Muscle of arm (tissue), 1 donor: ENCODE measurements at regions not wholly inside any gene's neighbourhood (a gene's known extent, or its start where the extent isn't known, plus 50 kb on each side); places are given as distances from the start of the nearest gene placed in this dataset.

ENCODE experiments used
- DNase-seq: peaks from one replicate; pipeline ENCODE4 v3.0.0-alpha.2; 2013

- DNase-seq: no peak
Measured at GRCh38 chr2:62304429-62305417, 108.8 kb downstream of the B3GNT2 start.

DNA sequence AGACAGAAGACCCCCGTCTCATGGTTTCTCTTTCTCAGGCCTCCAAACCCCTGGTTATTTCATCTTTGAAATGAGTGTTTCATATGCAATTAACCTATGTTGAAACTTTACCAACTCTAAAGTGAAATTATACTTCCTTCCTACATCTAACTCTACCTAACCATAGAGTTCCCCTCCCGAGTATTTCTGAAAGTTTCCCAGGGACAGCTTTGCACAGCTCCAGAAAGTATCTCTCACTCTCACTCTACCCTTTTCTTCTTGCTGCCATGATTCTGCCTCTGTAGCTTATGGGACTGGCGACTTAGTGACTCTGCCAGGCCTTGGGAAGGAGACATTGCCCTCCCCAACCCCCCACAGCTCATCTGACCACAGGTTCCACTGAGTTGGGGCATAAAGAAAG, 107.9 kb downstream of the B3GNT2 start:
- DNase-seq: no peak

DNA sequence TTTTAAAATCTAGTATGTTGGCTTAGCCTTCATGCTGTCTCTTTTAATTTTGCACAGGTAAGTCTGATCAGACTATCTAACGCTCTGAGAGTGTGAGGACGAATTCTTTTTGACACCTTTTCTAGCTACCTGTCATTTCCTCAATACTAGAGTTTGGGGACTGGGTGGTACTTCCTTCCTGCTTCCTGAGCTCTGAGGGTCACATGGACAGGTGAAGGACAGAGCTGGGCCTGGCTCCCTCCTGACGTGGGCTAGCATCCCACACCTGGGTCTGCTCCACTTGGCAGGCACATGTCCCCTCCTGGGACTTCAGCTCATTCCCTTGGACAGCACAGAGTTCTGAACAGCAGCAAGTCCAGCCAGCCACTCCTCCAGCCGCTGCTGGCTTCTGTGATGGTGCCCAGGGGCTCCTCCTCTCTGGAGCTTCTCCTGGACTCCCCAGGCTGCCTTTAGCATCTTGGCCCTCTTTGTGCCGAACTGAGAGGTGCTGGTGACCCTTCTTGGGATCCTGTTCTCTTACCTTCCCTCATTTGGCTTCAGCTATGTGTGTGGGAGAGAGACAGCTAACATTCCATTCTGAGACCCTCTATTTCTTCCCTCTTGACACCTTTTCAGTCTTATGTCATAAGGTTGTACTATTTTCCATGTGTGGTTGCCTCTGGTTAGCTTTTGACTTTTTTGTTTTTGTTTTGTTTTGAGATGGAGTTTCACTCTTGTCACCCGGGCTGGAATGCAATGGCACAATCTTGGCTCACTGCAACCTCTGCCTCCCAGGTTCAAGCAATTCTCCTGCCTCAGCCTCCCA, 106.9 kb downstream of the B3GNT2 start:
- DNase-seq: no peak

DNA sequence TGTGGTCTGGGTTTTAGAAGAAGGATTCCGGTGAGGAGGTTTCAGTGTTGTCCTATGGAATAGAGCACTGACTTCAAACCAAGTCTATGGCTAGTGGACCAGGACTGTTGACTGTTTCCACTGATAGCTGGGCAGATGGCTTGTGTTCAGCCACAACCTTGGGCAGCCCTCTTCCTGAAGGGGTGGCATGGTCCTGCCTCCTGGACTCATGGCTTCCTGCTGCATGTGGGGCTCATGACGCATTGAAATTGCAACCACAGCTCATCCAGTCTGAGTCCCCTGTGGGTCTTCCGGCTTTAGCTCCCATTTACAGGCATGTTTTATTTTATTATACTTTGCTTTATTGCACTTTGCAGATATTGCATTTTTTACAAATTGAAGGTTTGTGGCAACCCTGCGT, 105.0 kb downstream of the B3GNT2 start:
- no peak for DNase-seq

DNA sequence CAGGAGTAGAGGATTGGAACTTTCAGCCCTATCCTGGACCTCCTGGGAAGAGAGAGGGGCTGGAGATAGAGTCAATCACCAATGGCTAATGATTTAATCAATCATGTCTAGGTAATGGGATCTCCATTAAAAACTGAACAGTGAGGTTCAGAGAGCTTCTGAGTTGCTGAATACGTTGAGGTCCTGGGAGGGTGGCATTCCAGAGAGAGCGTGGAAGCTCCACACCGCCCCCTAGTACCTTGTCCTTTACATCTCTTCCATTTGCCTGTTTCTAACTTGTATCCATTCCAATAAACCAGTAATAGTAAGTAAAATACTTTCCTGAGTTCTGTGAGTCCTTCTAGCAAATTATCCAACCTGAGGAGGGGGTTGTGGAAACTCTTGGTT, 101.7 kb downstream of the B3GNT2 start:
- no peak for DNase-seq

DNA sequence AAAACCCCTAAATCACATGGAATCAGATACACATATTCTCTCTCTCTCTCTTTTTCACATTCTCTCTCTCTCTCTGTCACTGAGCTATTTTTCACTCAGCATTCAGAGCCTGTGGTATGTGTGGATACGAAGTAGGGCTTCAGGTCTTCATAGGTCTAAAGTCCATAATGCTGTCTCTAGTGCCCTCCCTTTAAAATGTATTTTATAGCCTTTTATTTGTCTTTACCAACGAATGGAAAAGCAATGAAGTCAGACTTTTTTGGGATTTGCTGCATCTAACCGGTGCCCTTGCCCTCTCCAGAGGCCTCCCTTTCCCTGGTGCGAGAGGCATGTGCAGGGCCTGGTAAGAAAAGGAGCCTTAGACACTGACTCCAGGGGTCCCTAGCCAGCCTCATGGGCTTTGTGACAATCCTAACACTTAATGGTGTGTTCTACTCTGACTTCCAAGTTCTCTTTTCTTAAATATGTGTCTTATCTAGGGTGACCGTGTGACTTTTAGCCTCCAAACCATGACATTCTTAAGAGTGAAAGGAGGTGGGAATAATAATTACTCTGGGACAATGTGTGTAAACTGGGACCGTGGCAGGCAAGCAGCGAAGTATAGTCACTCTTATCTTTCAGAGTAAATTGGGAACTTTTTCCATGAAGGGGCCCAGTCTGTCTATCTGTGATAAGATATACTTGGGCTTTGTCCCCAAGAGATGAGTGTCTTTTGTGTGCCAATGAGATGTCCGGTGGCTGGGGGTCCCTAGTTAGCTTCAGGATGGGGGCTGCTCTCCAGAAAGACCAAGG, 101.1 kb downstream of the B3GNT2 start:
- DNase-seq: no peak

GRCh38 chr2:62296034-62296831, 100.3 kb downstream of the B3GNT2 start:
- DNase-seq: no peak

DNA sequence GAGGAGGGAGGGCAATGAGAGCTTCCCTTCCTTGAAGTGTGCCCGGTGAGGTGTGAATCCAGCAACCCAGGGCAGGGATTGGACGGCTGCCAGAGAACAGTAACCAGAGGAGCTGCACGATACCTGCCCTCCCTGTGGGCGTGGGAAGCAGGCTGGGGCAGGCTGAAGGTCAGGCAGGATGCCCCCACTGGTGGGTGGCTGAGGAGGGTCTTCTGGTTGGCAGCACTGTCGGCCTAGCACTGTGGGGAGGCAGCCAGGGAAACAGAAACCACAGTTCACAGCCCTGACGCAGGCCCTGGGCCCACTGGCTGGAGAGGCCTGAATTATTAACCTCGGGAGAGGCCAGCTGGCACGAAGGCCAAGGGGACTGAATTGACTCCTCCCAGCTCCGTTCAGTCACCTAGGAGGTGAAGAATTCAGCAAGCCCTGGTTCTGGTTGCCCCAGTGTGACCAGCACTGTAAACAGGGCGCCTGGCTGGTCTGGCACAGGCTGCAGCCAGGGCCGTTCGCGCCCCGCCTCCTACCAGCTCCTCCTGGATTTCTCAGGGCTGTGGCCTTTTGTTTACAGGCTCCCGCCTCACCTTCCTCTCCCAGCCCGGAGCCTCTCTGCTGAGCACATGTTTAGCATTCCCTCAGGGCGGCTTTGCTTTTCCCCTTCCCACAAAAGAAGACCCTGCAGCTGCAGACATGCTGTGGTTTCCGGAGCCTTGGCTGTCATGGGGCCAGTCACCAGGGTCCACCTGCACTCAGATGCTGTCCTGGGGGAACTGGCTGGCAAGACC, 97.8 kb downstream of the B3GNT2 start:
- peak; percentile 22 for DNase-seq

DNA sequence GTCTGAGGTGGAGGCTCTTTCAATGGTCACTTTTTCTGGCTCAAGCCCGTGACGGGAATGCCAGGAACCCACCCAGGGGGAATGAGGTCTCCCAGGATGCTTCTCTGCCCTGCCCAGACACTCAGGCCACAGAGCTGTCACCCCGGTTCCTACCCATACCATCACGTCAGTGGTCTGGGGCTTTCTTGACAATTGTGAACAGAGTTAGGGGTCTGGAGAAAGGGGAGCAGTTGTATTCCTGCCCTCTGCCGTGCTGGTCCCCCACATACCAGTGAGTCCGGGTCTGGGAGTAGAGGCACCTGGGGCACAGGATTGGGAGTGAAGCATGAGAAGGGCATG, 97.2 kb downstream of the B3GNT2 start:
- no peak for DNase-seq

- peak; percentile 36 for DNase-seq
Measured at GRCh38 chr2:62292190-62292589, 96.3 kb downstream of the B3GNT2 start.

DNA sequence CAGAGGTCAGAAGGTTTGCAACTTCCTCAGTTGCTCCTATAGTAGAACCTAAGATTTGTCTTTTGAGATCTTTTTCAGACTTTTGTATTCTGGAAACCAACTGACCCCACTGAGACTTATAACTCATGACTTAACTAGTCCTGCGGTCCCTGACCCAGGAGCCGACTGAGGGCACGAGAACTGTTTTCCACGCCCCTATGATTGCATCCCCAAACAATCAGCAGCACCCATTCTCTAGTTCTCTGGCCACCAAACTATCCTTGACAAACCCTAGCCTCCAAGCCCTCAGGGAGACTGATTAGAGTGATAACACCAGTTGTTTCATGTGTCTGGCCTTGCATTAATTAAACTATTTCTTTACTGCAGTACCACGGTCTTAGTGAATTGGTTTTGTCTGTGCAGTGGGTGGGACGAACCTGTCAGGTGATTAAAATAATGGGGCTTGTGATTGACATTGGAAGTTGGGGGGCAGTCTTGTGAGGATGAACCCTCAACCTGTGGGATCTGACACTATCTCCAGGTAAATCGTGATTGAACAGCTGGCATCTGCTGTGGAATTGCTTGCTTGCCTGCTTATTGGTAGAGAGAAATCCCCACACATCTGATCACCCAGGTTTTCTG, 95.7 kb downstream of the B3GNT2 start:
- no peak for DNase-seq

- DNase-seq: no peak
Measured at GRCh38 chr2:62291052-62291451, 95.1 kb downstream of the B3GNT2 start.

DNA sequence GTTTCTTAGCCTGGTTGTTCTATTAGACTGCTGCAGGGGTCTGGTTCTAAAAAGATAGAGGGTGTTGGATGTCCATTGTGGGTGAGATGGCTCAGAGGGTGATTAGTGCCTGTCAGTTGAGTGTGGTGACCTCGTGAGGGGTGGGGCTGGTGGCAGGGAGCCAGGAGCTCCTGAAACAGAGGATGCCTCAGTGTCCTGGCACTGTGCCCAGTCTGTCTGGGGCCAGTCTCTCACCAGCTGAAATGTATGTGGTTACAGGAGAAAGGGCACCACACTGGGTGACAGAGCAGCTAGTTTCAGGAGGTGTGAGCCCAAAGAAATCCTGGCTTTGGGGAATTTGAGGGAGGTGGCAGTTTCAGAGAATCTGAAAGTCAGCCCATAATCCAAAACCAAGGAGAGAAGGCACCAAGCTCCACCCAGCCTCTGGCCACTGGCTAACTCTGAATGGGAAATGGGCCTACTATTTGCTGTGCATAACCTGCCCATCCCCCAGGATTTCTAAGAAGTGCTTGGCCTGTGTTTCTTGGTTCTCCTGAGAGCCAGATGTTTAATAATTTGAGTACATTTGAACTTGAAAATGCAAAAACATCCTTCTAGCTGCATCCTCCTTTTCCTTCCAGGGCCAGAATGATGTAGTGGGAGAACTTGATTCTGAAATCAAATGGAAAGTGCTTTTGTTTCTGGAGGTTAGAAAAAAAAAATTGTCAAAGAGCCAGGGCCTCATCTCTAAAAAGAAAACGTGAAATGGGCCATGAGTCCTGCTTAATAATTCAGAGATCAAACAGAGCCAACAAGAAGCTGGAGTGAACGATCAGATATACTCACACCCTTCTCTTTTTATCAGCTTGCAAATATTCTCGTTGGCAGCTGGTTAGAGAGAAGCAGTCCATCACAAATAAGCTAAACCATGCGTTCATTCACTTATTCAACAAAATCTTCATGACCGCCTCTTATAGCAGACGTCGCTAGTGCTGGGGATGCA, 92.3 kb downstream of the B3GNT2 start:
- peak; percentile 64 for DNase-seq

- DNase-seq: no peak
Measured at GRCh38 chr2:62287282-62287681, 91.4 kb downstream of the B3GNT2 start.

- DNase-seq: no peak
Measured at GRCh38 chr2:62286089-62286785, 90.3 kb downstream of the B3GNT2 start.

- DNase-seq: no peak
Measured at GRCh38 chr2:62284980-62285379, 89.1 kb downstream of the B3GNT2 start.

DNA sequence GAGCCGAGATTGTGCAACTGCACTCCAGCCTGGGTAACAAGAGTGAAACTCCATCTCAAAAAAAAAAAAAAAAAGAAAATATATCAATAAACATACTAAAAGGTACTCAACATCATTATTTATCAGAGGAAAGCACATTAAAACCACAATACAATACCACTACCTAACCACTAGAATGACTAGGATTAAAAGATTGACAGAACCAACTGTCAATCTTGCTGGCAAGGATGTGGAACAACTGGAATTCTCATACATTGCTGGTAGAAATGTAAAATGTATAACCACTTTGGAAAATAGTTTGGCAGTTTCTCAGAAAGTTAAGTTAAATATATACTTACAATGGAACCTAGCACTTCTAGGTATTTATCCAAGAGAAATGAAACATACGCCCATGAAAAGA, 88.6 kb downstream of the B3GNT2 start:
- no peak for DNase-seq

- no peak for DNase-seq
Measured at GRCh38 chr2:62283147-62283546, 87.2 kb downstream of the B3GNT2 start.
